Fibroblast of mammary gland (primary cell): ENCODE measurements at regions not wholly inside any gene's neighbourhood (a gene's known extent, or its start where the extent isn't known, plus 50 kb on each side); places are given as distances from the start of the nearest gene placed in this dataset.
"Not testable (repeated sequence)": the region's sequence is repeated elsewhere in the genome, so short reads cannot be mapped to it uniquely, and the experiment has no call there.

Source experiments
- DNase-seq: peaks from one replicate; pipeline ENCODE4 v3.0.0-alpha.2; 2010; ENCODE audit warnings: low read depth
- H3K4me3 ChIP-seq: 2 replicates; pipeline ENCODE4 v1.5.1; 2011; ENCODE audit warnings: low read depth, mild to moderate bottlenecking, low read length, moderate library complexity; ENCODE audit not compliant: control insufficient read depth
- CTCF ChIP-seq: conservative IDR thresholded peaks from 2 replicates; pipeline ENCODE4 v1.5.1; 2011; ENCODE audit warnings: low read depth, low read length, inconsistent platforms; ENCODE audit not compliant: control insufficient read depth, insufficient read depth

GRCh38 chr6:158881884-158882283, 62.7 kb upstream of the EZR start:
- DNase-seq, H3K4me3 ChIP-seq: not testable (repeated sequence)

- not testable (repeated sequence) for H3K4me3 ChIP-seq, DNase-seq
These were observed 62.1 kb upstream of the EZR start for GRCh38 chr6:158881276-158881675.

- DNase-seq, result peak; percentile 54
- no peak for TF ChIP-seq CTCF
- H3K4me3 ChIP-seq, result no peak overlapping the region
These were observed 60.0 kb upstream of the EZR start for GRCh38 chr6:158879180-158879579.

GRCh38 chr6:158877716-158878115, 58.5 kb upstream of the EZR start:
- DNase-seq, result no peak
- no peak overlapping the region for H3K4me3 ChIP-seq
- no peak for TF ChIP-seq CTCF

- no peak overlapping the region for H3K4me3 ChIP-seq
- no peak for TF ChIP-seq CTCF
- no peak for DNase-seq
These were observed 57.7 kb upstream of the EZR start for GRCh38 chr6:158876886-158877285.

GRCh38 chr6:158870649-158870957, 51.4 kb upstream of the EZR start:
- no peak for DNase-seq
- H3K4me3 ChIP-seq, result no peak overlapping the region
- no peak for TF ChIP-seq CTCF

GRCh38 chr6:158869826-158870648, 50.9 kb upstream of the EZR start:
- peak; percentile 95 for DNase-seq
- no peak for TF ChIP-seq CTCF
- H3K4me3 ChIP-seq, result peak overlapping the region; percentile 52
